Loucy (cell line): ENCODE measurements at regions not wholly inside any gene's neighbourhood (a gene's known extent, or its start where the extent isn't known, plus 50 kb on each side); places are given as distances from the start of the nearest gene placed in this dataset.

ENCODE experiments used
- EZH2phosphoT487 ChIP-seq: fragments of 200-600 bp; IDR thresholded peaks from 2 replicates; pipeline ENCODE4 v1.6.1; 2018; ENCODE audit warnings: antibody characterized with exemption, mild to moderate bottlenecking, moderate library complexity, borderline replicate concordance
- TF ChIP-seq, protein P1 (sequence below): fragments of 200-600 bp; sonication (generic); conservative IDR thresholded peaks from 2 replicates; pipeline ENCODE4 v1.5.1; 2014; ENCODE audit warnings: mild to moderate bottlenecking, antibody characterized with exemption, low read length

DNA sequence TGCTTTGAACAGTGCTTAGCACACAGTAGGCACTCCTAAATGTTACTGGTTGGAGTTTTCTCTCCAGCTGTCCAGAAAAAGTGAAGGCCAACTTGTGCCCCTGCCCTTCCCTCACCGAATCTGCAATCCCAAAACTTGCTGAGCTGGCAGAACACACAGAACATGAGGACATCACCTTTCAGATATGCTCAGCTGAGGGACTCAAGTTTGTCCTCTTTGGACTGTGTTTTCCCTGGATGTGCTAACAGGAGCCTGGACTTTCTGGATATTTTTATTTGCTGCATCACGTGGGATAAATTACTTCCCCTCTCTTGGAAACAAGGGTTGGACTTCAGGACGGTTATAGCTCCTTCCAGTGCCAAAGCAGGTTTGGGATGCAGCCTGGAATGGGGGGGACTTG is 59.5 kb upstream of the SMAD6 start:
- TF ChIP-seq, protein P1, sequence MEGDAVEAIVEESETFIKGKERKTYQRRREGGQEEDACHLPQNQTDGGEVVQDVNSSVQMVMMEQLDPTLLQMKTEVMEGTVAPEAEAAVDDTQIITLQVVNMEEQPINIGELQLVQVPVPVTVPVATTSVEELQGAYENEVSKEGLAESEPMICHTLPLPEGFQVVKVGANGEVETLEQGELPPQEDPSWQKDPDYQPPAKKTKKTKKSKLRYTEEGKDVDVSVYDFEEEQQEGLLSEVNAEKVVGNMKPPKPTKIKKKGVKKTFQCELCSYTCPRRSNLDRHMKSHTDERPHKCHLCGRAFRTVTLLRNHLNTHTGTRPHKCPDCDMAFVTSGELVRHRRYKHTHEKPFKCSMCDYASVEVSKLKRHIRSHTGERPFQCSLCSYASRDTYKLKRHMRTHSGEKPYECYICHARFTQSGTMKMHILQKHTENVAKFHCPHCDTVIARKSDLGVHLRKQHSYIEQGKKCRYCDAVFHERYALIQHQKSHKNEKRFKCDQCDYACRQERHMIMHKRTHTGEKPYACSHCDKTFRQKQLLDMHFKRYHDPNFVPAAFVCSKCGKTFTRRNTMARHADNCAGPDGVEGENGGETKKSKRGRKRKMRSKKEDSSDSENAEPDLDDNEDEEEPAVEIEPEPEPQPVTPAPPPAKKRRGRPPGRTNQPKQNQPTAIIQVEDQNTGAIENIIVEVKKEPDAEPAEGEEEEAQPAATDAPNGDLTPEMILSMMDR: no peak
- no peak for TF ChIP-seq EZH2phosphoT487
